NCI-H1694 treated with DMSO at 0.1 percent for 48 hours (cell line): ENCODE measurements at regions not wholly inside any gene's neighbourhood (a gene's known extent, or its start where the extent isn't known, plus 50 kb on each side); places are given as distances from the start of the nearest gene placed in this dataset.

Experiments used
- DNase-seq: peaks from one replicate; lab custom pipeline; 2025; lab: John Stamatoyannopoulos, UW

DNA sequence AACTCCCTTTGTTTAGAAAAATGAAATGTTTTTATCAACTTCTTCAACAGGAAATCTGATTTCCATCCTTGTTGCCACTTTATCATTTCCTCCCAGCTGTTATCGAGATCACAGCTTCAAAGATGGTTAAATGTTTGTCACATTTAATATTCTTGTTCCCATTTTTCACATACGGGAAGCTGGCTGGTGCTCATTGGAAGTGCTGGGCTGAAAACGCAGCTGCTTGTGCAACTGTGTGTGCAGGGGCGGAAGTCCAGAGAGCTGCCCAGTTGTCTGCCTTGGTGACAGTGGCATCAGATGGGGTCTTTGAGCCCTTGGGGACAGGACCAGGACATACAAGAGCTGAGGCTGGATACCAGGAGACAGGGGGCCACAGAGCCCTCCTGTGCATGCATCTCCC, 549.2 kb upstream of the CDH11 start:
- DNase-seq = no peak

DNA sequence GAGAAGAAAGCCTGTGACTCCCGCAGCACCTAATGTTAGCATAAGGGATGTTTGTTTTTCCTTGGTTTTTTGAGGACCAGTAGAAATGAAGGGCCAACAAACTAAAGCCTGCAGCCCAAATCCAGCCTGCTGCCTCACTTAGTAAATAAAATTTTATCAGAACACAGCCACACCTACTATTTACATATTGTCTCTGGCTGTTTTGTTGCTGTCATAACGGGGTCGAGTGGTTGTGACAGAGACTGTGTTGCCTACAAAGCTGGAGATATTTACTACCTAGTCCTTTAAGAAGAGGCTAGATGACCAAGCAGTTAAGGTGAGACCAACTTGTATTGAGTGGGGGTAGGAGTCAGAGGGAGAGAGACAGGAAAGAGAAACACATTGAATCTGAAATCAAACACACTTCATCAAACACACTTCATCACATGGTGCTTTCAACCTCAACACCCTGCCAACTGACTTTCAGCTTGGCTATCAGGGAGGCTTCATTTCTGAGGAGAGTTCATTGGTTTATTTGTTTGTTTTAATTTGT, 546.3 kb upstream of the CDH11 start:
- no peak for DNase-seq

GRCh38 chr16:65667011-65667578, 545.2 kb upstream of the CDH11 start:
- DNase-seq = no peak

DNA sequence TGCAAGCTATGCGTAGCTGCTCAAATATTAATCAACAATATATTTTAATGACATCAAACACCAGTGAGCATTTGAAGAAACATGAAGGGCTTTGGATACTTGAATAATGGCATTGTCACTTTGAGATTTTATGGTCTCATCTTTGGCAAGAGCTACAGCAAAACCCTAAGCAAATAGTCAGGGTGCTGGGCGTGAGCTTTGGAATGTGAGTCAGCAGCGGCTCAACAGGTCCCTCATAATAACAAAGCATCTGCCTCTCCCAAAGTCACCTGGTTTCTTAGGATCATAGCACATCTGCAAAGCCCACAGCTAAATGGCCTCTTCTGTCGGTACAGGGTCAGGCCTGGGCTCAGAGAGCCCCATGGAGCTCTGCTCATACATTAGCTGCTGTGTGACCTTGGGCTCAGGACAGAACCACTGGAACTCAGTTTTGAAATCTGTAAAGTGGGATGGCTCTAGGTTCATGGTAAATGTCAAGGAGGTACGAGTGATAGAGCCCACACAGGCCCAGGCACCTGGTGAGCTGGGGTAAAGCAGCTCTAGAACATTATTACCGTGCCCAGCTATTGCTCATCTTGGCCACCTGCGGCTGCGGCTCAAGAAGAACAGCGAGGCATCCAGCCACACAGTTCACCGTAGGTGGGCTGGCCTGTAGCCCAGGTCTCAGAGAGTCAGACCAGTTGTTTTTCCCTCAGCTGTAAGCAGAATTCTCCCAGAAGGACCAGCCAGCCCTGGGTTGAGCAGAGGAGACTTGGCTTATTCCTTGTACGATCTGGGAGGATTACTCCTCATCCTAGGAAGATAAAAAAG, 544.5 kb upstream of the CDH11 start:
- no peak for DNase-seq

DNA sequence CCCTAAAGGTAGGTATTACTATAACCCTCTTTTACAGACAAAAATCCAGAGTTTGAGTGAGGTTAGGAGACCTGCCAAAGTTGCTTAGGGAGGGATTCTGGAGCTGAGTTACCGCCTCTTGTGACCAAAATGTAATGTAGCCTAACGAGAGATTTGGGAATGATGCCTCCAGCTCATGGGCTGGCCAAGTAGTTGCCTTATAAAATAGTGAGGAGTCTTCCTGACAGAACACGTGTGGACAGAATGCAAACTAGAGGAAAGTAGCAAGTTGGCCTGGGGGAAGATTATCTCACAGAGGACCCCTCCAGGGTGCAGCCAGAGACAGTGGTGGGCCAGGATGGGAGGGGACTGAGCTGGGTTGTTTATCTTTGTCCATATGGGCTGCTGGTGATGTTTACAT, 543.7 kb upstream of the CDH11 start:
- no peak for DNase-seq

DNA sequence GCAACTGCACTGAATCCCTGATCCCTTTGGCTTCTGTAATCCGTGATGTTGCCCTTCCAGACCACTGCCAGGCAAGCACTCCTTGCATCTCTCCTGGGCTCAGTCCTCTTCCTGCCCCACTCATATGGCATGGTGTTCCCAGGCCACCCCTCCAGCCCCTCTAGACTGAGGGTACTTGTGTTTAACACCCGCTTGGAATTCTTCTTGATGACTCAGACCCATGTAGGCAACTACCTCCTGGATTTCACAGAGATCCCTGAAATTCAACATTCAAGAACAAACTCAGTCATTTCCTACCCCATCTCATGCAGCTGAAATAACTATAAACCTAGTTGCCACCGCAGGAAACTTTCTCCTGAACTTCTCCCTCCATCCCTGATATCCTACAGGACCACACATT, 541.9 kb upstream of the CDH11 start:
- DNase-seq = no peak

GRCh38 chr16:65662256-65662655, 540.4 kb upstream of the CDH11 start:
- DNase-seq = no peak

DNA sequence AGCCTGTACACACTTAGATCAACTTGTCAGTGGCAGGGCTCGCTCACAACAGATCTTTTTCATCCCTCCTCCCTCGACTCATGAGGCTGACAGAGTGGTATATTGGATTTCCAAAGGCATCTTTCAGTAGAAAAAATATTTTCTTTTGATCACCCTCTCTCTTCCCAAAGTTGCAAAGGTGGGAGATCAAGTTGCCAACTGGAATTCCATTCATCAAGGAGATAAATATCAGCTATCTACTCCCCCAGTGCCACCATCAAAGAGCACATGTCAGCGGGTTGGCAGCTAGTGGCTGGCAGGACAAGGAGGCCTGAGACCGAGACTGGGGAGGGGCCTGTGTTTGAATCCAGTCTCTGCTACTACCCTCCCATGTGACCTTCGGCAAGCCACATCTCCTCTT, 539.7 kb upstream of the CDH11 start:
- no peak for DNase-seq

DNA sequence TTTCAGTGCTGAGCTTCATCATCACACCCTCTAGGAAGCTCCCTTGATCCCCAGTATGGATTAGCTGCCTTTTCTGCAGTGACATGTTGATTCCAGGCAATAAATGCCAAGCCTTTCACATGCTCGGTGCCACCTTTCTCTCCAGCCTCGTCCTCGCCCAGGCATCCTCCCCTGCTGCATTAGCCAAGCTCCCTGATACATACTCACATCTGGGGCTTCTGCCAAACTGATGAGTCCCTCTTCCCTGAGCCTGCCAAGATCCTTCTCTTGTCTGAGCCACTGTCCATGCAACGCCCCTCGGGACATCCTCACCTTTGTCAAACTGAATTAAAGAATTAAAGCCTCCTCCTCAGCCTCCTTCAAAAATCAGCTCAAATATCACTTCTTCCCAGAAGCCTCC, 538.5 kb upstream of the CDH11 start:
- no peak for DNase-seq

DNA sequence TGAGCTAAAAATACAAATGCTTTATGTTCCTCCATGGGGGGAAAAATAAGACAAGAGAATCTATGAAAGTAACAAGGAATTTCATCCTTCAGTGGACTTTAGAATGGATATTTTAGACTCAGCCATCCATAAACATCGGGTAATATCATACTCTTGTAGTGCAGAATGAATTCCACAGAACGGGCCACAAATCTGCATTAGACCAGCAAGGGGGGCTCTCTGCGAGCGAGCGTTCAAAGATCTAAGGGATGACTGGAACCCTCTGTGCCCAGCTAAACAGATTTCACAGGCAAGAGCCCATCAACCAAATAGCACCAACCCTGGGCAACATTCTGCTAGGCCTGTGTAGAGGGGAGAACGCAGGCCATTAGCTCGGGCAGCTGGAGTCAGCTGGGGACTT, 537.9 kb upstream of the CDH11 start:
- no peak for DNase-seq

DNA sequence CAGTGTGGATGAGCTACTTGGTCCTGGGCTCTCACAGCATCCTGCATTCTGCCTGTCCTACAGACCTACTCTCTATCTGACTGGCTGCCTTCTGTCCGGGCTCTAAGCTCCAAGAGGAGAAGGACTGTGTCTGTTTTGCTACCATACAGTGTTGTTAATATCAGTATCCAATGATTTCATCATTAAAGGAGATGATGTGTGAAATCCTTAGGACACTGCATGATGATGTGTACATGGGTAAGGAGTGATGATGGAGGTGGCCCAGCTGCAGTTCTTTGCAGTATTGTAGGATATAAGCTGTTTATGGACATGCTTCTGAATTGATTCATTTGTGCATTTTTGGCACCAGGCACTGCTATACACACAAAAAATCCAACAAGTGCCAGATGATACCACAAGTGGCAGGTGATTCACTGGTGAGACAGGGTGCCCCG, 536.9 kb upstream of the CDH11 start:
- peak; percentile 2 for DNase-seq

DNA sequence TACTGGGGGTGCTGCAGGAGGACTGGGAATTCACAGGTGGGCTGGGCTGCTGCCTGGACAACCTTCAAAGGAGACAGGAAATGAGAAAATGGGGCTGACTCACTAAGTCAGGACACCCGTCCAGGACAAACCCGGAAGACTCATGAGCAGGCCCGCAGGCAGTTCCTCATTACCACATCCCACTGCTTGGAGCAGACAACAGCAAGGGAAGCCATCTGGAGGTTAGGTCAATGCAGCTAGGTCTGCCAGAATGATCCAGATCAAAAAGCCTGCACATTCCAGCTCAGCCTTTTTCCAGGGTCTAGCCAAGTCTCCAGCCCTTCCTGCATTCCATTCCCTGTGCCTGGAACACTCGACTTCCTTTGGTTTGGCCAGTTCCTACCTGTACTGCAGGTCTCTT, 536.5 kb upstream of the CDH11 start:
- DNase-seq = peak; percentile 9

DNA sequence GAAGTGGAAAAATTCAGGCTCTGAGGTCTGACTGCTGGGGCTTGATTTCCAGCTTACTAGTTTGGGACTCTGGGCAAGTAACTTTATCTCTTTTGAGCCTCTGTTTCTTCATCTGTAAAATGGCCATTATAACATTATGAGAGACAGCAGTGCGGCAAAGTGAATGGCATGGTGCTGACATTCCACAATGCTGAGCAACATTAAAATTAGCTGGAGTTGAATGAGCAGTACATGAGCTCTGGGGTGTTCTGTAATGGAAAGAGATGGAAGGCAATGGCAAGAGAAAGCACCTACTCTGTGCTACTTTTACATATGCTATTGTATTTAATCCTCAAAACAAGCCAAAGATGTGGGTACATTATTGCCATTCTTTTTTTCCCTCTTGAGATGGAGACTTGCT, 535.7 kb upstream of the CDH11 start:
- no peak for DNase-seq

- no peak for DNase-seq
Observed at GRCh38 chr16:65657071-65657494, 535.2 kb upstream of the CDH11 start.

GRCh38 chr16:65655802-65656201, 533.9 kb upstream of the CDH11 start:
- no peak for DNase-seq

GRCh38 chr16:65648101-65648500, 526.2 kb upstream of the CDH11 start:
- DNase-seq = no peak

DNA sequence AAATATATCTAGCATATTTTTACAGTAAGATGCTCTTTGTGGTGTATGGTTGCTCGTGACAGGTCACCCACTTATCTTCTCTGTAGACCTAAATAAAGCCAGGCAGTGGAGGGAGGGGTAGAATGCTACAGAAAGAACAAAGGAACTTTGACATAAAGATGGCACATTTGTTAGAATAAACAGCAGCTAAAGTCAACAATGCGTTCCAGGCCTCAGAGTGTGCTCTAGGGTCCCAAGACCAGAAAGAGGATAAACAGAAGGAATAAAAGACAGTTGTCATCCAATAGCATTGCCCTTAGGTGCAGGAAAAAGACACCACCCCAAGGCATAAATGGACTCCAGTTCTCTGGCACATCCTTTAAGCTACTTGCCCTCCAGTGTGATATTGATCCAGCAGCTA, 523.0 kb upstream of the CDH11 start:
- no peak for DNase-seq

- no peak for DNase-seq
Observed at GRCh38 chr16:65641762-65642289, 520.0 kb upstream of the CDH11 start.

DNA sequence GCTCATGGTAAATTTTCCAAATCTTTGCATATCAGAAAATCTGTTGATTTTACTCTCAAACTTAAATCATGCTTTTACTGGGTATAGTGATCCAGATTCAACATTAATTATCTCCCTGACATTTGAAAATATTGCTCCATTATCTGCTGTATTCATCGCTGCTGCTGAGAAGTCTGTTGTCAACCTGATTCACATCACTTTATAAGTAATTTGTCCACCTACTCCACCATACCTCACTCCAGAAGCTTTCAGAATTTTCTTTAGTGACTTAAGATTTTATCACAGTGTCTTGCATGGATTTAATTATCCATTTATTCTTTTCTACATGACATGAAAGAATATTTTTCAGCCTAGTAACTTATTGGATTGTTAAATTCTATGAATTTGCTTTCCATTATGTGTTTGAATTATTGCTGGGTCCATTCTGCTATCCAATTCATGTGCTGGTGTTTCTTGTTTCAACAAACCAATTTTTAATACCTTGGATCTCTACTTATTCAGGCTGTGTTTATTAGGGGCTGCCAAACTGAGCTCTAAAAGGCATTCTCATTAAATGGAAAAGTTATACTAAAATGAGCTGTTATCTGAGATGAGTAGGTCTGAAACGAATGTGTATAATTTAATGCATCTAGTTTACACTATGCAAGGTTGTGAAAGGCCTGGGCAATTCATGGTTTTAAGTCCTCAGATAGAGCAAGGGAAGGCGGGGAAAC, 519.3 kb upstream of the CDH11 start:
- DNase-seq = no peak

GRCh38 chr16:65634833-65635232, 513.0 kb upstream of the CDH11 start:
- DNase-seq = no peak

DNA sequence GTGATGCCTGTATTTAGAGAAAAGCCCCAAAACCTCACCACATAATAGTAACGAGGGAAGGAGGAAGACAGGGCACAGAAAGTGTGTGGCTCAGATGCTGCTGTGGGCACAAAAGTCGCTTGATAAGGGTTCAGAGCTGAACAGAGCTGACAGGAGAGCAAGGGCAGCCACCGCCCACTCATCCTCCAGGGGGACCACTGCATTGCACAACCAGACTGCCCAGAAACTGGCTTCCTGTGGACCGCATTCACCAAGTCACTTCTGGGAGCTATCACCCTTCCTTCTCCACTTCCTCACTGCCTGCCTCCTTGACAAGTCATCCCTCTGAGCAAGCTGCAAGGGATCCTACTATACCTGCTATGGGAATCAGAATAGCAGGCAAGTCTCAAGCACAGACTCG, 512.4 kb upstream of the CDH11 start:
- no peak for DNase-seq

DNA sequence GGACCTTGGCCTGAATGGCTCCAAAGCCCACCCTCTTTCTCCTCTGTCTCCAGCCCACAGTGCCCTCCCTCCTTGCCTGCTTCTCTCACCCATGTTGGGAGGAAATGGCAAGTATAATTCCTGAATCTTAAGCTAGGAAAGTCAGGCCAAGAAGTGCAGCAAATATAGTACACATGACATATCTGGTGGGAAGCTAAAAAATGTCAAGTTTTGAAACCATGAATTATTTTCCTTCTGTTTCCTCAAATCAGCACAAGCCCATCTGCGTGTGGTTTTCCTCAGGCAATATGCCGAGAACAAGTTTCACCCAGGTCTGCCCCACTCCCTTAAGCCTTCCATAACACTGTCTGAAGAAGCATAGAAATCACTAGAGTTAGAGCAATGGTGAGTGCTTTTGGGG, 502.8 kb upstream of the CDH11 start:
- DNase-seq = no peak

GRCh38 chr16:65624229-65624628, 502.4 kb upstream of the CDH11 start:
- DNase-seq = no peak
